ENCODE measurements at regions not wholly inside any gene's neighbourhood (a gene's known extent, or its start where the extent isn't known, plus 50 kb on each side); places are given as distances from the start of the nearest gene placed in this dataset.
A peak's percentile ranks its signal among the peaks of the same experiment; 100 is the strongest.

DNA sequence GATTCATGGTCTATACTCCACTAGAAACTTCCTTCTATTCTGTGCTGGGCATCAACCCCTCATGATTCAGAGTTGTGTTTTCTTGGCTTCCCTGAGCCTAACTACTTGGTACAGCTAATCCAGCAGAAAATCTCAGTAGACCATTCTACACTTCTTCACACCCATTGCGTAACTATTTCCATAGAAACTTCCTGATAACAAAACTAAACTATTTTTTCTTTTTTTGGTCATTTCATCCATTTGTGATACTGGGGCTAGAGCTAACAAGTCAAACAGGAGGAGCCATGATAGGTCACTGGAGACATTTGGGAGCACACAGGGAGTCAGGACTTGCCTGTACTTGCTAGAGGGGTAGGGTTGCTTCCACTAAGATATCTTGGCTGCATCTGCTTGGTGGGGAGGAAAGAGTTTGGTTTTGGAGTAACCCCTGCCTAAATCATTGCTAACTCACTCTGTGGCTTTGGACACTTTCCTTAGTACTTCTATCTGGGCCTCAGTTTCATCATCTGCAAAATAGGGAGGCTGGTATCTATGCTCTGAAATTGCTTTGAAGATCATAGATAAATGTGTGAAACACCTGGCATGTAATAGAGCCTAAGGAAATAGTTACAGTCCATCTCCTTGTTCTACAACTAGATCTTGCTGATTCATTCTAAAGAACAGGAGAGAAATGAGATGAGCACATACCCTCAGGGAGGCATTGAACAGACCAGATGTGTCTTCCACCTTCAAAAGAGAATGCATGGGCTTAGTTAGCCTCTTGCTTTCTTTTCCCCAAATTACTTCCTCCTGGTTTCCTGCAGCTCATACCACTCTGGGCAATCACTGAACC, 127.9 kb upstream of the ADGRF1 start:
- Histone ChIP-seq H3K4me3 (ENCODE audit: low read depth, low read length, poor library complexity, severe bottlenecking) (no peak overlapping the region), H3K36me3 (ENCODE audit: insufficient read depth, low read length, poor library complexity, severe bottlenecking) (no peaks in the 10 kb centered on the region), H3K4me1 (ENCODE audit: insufficient read depth, low read length, poor library complexity, severe bottlenecking) (peaks cover 7% of the 10 kb centered on the region), H3K27me3 (replicated peaks; ENCODE audit: insufficient read depth, low read depth, low read length, poor library complexity) (no peaks in the 10 kb centered on the region), H3K27ac (ENCODE audit: low read depth, low read length, poor library complexity, severe bottlenecking) (no peak overlapping the region), H3K9me3 (ENCODE audit: low read depth, low read length, poor library complexity, severe bottlenecking) (no peaks in the 10 kb centered on the region)
- ChIA-PET CTCF (no interaction called here), POLR2A (ENCODE audit: low non-redundant PET) (no interaction called here)
- TF ChIP-seq, protein P1, sequence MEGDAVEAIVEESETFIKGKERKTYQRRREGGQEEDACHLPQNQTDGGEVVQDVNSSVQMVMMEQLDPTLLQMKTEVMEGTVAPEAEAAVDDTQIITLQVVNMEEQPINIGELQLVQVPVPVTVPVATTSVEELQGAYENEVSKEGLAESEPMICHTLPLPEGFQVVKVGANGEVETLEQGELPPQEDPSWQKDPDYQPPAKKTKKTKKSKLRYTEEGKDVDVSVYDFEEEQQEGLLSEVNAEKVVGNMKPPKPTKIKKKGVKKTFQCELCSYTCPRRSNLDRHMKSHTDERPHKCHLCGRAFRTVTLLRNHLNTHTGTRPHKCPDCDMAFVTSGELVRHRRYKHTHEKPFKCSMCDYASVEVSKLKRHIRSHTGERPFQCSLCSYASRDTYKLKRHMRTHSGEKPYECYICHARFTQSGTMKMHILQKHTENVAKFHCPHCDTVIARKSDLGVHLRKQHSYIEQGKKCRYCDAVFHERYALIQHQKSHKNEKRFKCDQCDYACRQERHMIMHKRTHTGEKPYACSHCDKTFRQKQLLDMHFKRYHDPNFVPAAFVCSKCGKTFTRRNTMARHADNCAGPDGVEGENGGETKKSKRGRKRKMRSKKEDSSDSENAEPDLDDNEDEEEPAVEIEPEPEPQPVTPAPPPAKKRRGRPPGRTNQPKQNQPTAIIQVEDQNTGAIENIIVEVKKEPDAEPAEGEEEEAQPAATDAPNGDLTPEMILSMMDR (conservative IDR thresholded peaks at IDR 0.05; ENCODE audit: low read depth, low read length), result no peak
- TF ChIP-seq EZH2 (IDR thresholded peaks at IDR 0.05; ENCODE audit: borderline replicate concordance, low read depth, low read length, poor library complexity, severe bottlenecking), result no peak
- intact Hi-C loops (cut with micrococcal nuclease; ENCODE audit: unreplicated experiment), result no loop called here
- DNase-seq (ENCODE audit: low spot score), result no peak
- BruUV-seq (replicated peaks), result no TSS peak

DNA sequence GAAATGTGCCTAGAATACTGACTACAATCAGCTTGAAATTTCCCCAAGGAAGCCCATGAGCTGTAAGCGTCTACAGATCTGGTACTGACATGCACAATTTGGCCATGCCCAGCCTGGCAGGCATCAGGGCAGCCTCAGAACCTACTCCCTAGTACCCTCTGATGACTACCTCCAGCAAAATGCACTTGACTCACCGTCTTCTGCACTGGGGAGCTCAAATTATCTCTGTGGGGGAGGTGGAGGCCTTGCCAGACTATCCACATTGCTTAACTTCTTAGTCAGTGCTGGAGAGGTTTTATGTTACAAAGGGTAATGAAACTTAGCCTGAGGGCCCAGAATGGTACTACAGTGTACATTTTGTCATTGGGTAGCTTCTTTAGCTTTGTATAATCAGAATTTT, 126.0 kb upstream of the ADGRF1 start:
- ChIA-PET CTCF (interaction anchor here (0.6 kb wide), 1 partner anchor 869 kb away, joined by 6 read pairs; no protein-coding TSS in a partner anchor), POLR2A (ENCODE audit: low non-redundant PET) (no interaction called here)
- no TSS peak for BruUV-seq (replicated peaks)
- Histone ChIP-seq H3K4me1 (ENCODE audit: insufficient read depth, low read length, poor library complexity, severe bottlenecking) (peaks cover 7% of the 10 kb centered on the region), H3K27me3 (replicated peaks; ENCODE audit: insufficient read depth, low read depth, low read length, poor library complexity) (no peaks in the 10 kb centered on the region), H3K4me3 (ENCODE audit: low read depth, low read length, poor library complexity, severe bottlenecking) (no peak overlapping the region), H3K9me3 (ENCODE audit: low read depth, low read length, poor library complexity, severe bottlenecking) (no peaks in the 10 kb centered on the region), H3K36me3 (ENCODE audit: insufficient read depth, low read length, poor library complexity, severe bottlenecking) (no peaks in the 10 kb centered on the region), H3K27ac (ENCODE audit: low read depth, low read length, poor library complexity, severe bottlenecking) (no peak overlapping the region)
- no peak for TF ChIP-seq EZH2 (IDR thresholded peaks at IDR 0.05; ENCODE audit: borderline replicate concordance, low read depth, low read length, poor library complexity, severe bottlenecking)
- TF ChIP-seq, protein P1 (conservative IDR thresholded peaks at IDR 0.05; ENCODE audit: low read depth, low read length), result no peak
- intact Hi-C loops (cut with micrococcal nuclease; ENCODE audit: unreplicated experiment), result no loop called here
- peak; percentile 89 for DNase-seq (ENCODE audit: low spot score)

DNA sequence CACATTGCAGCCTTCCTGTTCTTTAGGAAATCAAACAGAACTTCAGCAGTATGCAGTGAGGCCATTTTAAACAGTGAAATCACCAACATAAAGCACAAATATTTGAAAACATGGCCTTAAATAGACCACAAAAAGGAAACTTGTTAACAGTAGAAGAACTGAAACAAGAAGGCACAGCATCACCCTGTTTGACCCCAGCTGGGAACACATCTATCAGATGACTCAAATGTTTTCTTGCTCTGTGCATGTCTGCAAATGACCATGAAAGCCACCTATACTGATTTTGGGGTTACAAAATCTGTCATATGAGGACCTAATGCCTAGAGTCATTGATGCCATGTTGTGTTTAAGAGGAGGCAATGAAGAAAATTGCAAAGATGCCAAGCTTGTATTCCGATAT, 123.8 kb upstream of the ADGRF1 start:
- intact Hi-C loops (cut with micrococcal nuclease; ENCODE audit: unreplicated experiment), result no loop called here
- Histone ChIP-seq H3K9me3 (ENCODE audit: low read depth, low read length, poor library complexity, severe bottlenecking) (no peaks in the 10 kb centered on the region), H3K27ac (ENCODE audit: low read depth, low read length, poor library complexity, severe bottlenecking) (no peak overlapping the region), H3K36me3 (ENCODE audit: insufficient read depth, low read length, poor library complexity, severe bottlenecking) (no peaks in the 10 kb centered on the region), H3K27me3 (replicated peaks; ENCODE audit: insufficient read depth, low read depth, low read length, poor library complexity) (no peaks in the 10 kb centered on the region), H3K4me1 (ENCODE audit: insufficient read depth, low read length, poor library complexity, severe bottlenecking) (peaks cover 7% of the 10 kb centered on the region), H3K4me3 (ENCODE audit: low read depth, low read length, poor library complexity, severe bottlenecking) (no peak overlapping the region)
- no peak for DNase-seq (ENCODE audit: low spot score)
- POLR2A ChIA-PET (ENCODE audit: low non-redundant PET), result no interaction called here
- TF ChIP-seq, protein P1 (conservative IDR thresholded peaks at IDR 0.05; ENCODE audit: low read depth, low read length), result no peak
- TF ChIP-seq EZH2 (IDR thresholded peaks at IDR 0.05; ENCODE audit: borderline replicate concordance, low read depth, low read length, poor library complexity, severe bottlenecking), result no peak
- BruUV-seq (replicated peaks), result no TSS peak
- CTCF ChIA-PET, result no interaction called here

All from A673 (cell line).